NCI-H1436 treated with DMSO at 0.1 percent for 48 hours (cell line): ENCODE measurements at regions not wholly inside any gene's neighbourhood (a gene's known extent, or its start where the extent isn't known, plus 50 kb on each side); places are given as distances from the start of the nearest gene placed in this dataset.

Experiments used
- DNase-seq: peaks from one replicate; lab custom pipeline; 2025; lab: John Stamatoyannopoulos, UW

- DNase-seq, result no peak
These were observed 1856.1 kb downstream of the OLFM4 start for GRCh38 chr13:54884682-54885081.

DNA sequence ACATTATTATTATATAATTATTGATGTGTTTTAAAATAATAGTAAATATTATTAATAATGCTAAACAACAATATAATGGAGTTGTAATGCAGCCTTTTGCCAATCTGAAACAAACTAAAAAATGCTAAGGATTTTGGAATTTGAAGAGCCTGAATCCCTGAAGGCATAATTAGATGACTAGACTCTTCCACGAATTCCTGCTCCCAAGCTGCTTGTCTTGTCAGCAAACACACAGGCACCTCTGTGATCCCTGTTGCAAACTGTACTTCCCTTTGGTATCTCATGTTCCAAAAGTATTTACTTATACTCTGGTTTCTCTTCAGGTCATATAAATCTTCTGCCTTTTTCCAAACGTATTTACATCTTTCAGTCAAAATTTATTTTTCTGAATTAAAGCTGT, 1862.4 kb downstream of the OLFM4 start:
- no peak for DNase-seq

DNA sequence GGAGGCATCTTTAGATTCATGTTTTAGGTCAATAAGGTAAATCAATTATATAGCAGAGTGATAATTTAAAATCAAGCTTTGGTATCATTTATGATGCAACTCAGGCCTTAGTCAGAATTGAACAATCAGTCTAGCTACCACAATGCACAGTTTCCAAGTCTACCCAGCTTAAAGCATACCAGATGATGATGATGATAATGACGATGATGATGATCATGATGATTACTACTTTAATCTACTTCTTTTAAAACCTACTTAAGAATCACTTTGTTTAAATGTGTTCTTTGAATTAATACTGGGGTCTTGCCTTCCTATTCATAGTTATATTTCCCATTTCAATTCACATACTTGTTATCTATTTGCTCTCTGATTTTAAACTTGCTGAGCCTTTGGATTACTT, 1872.7 kb downstream of the OLFM4 start:
- DNase-seq, result no peak

DNA sequence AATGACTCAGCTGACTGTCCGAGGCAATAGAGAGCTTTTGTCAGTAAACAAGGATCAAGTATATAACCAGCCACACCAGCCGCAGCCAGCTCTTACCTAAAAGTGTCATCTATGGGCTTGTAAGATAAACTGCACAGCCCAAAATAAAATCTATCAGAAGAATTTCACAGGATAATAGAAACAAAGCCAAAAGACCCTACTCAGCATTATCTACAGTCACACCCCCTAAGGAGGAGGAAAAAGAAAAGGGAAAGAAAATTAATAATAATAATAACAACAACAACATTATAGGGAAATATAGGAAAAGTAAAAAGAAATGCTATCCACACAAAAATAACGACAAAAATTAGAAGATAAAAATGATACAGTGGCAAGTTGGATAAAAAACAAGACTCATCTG, 1883.8 kb downstream of the OLFM4 start:
- DNase-seq, result no peak

GRCh38 chr13:54913668-54914067, 1885.1 kb downstream of the OLFM4 start:
- no peak for DNase-seq

- DNase-seq, result no peak
These were observed 1898.9 kb downstream of the OLFM4 start for GRCh38 chr13:54927538-54927937.

DNA sequence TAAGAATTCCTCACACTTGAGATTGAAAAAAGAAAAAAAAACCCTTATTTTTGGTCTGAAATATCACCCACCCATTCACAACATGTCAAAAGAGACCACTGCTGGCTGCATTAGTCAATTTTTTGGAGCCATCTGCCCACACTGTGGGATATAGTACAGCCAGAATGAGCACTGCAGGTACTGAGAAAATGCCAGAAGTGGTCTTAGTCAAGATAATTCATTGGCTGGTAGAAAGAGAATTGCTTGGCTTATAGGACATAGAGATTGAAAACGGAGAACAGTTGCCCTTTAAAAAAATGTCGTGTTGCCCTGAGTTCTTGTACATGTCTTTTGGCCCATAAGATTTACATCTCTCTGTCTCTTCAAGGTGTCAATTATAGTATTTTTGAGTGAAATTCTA, 1899.5 kb downstream of the OLFM4 start:
- DNase-seq, result no peak

- DNase-seq, result no peak
These were observed 1905.5 kb downstream of the OLFM4 start for GRCh38 chr13:54934121-54934520.

GRCh38 chr13:54945973-54946372, 1917.4 kb downstream of the OLFM4 start:
- no peak for DNase-seq

DNA sequence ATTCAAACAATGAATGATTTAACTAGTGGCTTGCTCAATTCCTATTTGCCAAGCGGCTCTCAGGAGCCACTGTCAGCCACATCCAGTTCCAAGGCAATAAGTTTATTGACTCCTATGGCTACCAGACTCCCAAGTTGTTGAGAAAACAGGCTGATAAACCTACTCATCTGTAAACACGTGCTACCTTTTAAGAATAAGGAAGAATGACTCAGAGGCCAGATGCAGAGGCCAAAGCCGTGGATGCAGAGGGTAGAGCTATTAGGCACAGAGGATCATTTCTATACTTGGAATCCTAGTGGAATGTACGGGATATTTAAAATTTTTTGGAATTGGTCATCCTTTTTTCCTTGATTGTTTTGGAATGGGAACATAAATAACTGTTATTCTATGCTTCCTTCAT, 1921.1 kb downstream of the OLFM4 start:
- no peak for DNase-seq

DNA sequence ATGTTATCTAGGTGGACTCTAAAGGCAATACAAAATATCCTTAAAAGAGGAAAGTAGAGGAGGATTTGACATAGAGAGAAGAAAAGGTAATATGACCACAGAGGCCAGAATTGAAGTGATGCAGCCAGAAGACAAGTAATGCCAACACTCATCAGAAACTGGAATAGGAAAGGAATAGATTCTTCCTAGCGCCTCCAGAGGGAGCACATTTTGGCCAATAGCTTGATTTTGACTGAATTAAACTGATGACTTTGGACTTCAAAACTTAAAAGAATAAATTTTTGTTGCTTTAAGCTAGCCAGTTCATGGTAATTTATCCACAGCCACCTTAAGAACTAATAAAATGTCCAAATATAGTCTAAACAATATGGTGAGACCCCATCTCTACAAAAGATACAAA, 1921.9 kb downstream of the OLFM4 start:
- no peak for DNase-seq

GRCh38 chr13:54953786-54954185, 1925.2 kb downstream of the OLFM4 start:
- no peak for DNase-seq

DNA sequence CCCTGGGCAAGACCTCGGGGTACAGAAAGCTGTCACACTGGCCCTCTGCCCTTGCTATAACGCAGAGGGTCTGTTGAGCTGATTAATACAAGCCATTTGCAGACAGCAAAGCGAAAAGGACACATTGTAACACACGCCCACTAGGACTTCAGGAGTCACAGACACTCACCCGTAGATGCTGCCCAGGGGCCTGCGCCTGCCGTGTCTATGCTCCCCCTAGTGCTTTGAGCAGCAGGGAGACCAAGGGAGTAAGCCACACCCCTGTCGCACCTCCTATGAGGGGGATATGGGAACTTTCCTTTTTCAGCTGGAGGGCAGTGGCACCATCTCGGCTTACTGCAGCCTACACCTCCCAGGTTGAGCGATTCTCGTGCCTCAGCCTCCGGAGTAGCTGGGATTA, 1930.2 kb downstream of the OLFM4 start:
- DNase-seq, result no peak

DNA sequence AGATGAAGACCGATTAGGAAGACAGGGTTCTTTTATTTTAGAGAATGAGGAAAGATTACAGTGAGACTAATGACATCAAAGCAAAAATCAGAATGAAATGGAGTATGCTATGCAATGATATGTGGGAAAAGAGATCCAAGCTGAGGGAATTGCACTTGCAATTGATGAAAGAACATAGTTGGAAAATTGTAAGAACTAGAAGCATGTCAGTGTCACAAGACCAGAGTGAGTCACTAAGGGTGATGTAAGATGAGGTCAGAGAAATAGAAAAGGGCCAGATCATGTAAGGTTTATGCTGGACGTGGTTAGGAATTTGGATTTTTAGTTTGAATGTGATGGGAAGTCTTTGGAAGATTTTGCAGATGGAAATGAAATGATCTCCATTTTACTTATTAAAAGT, 1937.3 kb downstream of the OLFM4 start:
- no peak for DNase-seq

DNA sequence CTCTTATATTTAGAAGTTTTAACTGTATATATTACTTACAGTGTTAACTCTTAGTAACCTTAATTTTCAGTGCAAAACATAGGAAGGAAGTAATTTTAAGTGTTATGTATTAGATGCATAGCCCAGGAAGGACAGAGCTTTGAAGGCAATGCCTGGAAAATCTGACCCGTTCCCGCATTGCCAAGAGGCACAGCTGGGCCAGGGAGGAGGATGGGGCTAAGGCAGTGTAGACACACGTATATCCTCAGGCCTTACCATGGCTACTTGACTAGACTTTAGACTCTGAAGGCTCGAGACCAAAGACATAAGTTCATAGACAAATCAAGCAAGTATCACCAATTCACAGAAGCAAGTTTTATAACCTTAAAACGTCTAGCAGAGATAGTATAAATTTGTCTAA, 1944.2 kb downstream of the OLFM4 start:
- no peak for DNase-seq

- no peak for DNase-seq
These were observed 1947.1 kb downstream of the OLFM4 start for GRCh38 chr13:54975676-54976075.

- no peak for DNase-seq
These were observed 1952.0 kb downstream of the OLFM4 start for GRCh38 chr13:54980651-54981050.

GRCh38 chr13:54989418-54989817, 1960.8 kb downstream of the OLFM4 start:
- DNase-seq, result no peak

- DNase-seq, result no peak
These were observed 1970.8 kb downstream of the OLFM4 start for GRCh38 chr13:54999399-54999907.

- no peak for DNase-seq
These were observed 1971.4 kb downstream of the OLFM4 start for GRCh38 chr13:55000043-55000442.

DNA sequence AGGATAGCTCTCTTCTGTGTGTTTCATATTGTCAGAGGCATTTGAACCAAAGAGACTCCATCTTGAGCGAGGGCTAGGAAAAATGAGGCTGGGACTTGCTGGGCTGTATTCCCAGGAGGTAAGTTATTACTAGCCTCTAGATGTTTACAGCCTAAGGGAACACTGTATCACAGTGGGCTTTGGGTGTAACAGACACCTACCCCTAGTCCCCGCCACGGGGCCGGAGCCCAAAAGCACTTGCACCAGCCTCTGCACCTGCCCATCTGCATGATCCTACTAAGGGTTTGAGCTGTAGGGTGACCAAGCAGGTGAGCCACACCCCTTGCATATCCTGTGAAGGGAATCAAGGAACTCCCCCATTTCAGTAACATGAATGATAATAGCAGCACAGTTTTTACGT, 1972.2 kb downstream of the OLFM4 start:
- DNase-seq, result no peak

DNA sequence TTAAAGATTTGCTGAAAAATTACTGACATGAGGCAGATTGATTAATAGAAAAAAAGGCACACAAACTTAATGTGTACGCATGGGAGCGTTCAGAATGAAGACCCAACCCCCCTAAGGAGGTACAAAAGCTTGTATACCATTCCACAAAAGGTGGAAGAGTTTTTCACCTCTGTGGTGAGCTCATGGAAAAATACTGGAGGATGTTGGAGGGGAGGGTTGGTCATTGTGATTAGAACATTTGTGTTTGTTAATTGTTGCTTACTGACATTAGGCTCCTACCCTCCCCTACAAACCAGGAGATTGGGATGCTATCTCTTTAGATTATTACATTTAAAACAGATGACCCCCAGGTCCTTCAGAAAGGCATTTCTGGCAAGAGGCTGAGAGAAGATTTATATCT, 1973.3 kb downstream of the OLFM4 start:
- DNase-seq, result no peak

GRCh38 chr13:55007681-55008080, 1979.1 kb downstream of the OLFM4 start:
- no peak for DNase-seq

DNA sequence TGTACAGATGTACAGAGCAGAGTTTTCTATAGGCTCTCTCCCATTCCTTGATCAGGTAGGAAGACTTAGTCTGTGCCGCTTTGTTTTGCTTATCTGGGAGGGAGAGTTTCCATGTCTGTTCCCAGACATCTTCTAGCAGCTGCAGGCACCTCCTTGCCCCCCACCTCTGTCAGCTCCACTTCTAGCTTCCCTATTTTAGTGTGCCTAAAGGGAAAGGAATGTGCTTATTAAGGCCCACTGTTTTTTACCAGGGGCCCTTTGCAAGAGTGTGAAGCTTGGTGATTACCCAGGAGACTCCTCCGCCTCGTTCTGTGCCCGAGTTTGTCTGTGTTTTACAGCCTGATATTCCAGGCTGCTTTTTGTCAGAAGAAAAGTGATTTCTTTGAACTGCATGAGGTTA, 1984.4 kb downstream of the OLFM4 start:
- no peak for DNase-seq

- no peak for DNase-seq
These were observed 2000.7 kb downstream of the OLFM4 start for GRCh38 chr13:55029280-55029679.
